ENCODE measurements at regions not wholly inside any gene's neighbourhood (a gene's known extent, or its start where the extent isn't known, plus 50 kb on each side); places are given as distances from the start of the nearest gene placed in this dataset.
"Not testable (repeated sequence)": the region's sequence is repeated elsewhere in the genome, so short reads cannot be mapped to it uniquely, and the experiment has no call there.

- DNase-seq, result no peak
Observed at GRCh38 chr5:86981898-86982297, 285.8 kb upstream of the RASA1 start.

GRCh38 chr5:86983208-86983607 lies 284.5 kb upstream of the RASA1 start:
- DNase-seq, result no peak

GRCh38 chr5:86986837-86987236 lies 280.8 kb upstream of the RASA1 start:
- DNase-seq, result no peak

GRCh38 chr5:86997516-86997915 lies 270.2 kb upstream of the RASA1 start:
- DNase-seq, result no peak

GRCh38 chr5:86999951-87000350 lies 267.7 kb upstream of the RASA1 start:
- DNase-seq, result no peak

GRCh38 chr5:87002485-87002884 lies 265.2 kb upstream of the RASA1 start:
- DNase-seq, result no peak

- DNase-seq, result peak; percentile 22
Observed at GRCh38 chr5:87004101-87004500, 263.6 kb upstream of the RASA1 start.

- peak; percentile 4 for DNase-seq
Observed at GRCh38 chr5:87007737-87008136, 259.9 kb upstream of the RASA1 start.

- peak; percentile 8 for DNase-seq
Observed at GRCh38 chr5:87008751-87009560, 258.7 kb upstream of the RASA1 start.

- DNase-seq, result no peak
Observed at GRCh38 chr5:87010736-87011135, 256.9 kb upstream of the RASA1 start.

GRCh38 chr5:87015901-87016300 lies 251.8 kb upstream of the RASA1 start:
- DNase-seq, result no peak

- DNase-seq, result peak; percentile 21
Observed at GRCh38 chr5:87020099-87020934, 247.4 kb upstream of the RASA1 start.

GRCh38 chr5:87022415-87022814 lies 245.3 kb upstream of the RASA1 start:
- no peak for DNase-seq

- DNase-seq, result no peak
Observed at GRCh38 chr5:87027570-87027969, 240.1 kb upstream of the RASA1 start.

GRCh38 chr5:87029951-87030350 lies 237.7 kb upstream of the RASA1 start:
- DNase-seq, result no peak

- DNase-seq, result no peak
Observed at GRCh38 chr5:87030699-87031098, 237.0 kb upstream of the RASA1 start.

GRCh38 chr5:87034557-87034956 lies 233.1 kb upstream of the RASA1 start:
- DNase-seq, result no peak

GRCh38 chr5:87042554-87042953 lies 225.1 kb upstream of the RASA1 start:
- no peak for DNase-seq

- DNase-seq, result peak; percentile 12
Observed at GRCh38 chr5:87048156-87048555, 219.5 kb upstream of the RASA1 start.

GRCh38 chr5:87049012-87049411 lies 218.7 kb upstream of the RASA1 start:
- not testable (repeated sequence) for DNase-seq

- DNase-seq, result no peak
Observed at GRCh38 chr5:87051502-87052113, 216.1 kb upstream of the RASA1 start.

- no peak for DNase-seq
Observed at GRCh38 chr5:87053146-87053545, 214.5 kb upstream of the RASA1 start.

- no peak for DNase-seq
Observed at GRCh38 chr5:87054821-87055220, 212.9 kb upstream of the RASA1 start.

GRCh38 chr5:87061046-87061445 lies 206.6 kb upstream of the RASA1 start:
- DNase-seq, result no peak
